Endothelial cell of umbilical vein (primary cell): ENCODE measurements at regions not wholly inside any gene's neighbourhood (a gene's known extent, or its start where the extent isn't known, plus 50 kb on each side); places are given as distances from the start of the nearest gene placed in this dataset.

Experiments
- BruUV-seq: library from RNA; stranded (reverse); fragments of 400-500 nt; replicated peaks from 2 replicates; lab custom pipeline; 2021; lab: Mats Ljungman, UMichigan
- CTCF ChIA-PET: fragments of 300-600, 350-600 bp; sonication (Branson Sonifier 250); formaldehyde crosslinking; loops from one replicate; lab custom pipeline; 2021; ENCODE audit warnings: antibody characterized with exemption, inconsistent platforms; lab: Charles Lee
- POLR2A ChIA-PET: fragments of 300-600, 350-600 bp; sonication (Branson Sonifier 250); formaldehyde crosslinking; loops from one replicate; lab custom pipeline; 2021; ENCODE audit warnings: antibody characterized with exemption, inconsistent platforms; lab: Charles Lee
- DNase-seq: peaks from one replicate; pipeline ENCODE4 v3.0.0-alpha.2; 2011; ENCODE audit warnings: low read depth, low spot score
- FAIRE-seq: peaks from 2 replicates; lab custom pipeline; 2011; peaks lifted over from hg19 to GRCh38; lab: Jason Lieb, UNC
- H2AFZ ChIP-seq: 2 replicates; pipeline ENCODE4 v1.6.0; 2012; ENCODE audit warnings: low read depth, low read length, control low read depth, inconsistent platforms
- H3K27ac ChIP-seq: 2 replicates; pipeline ENCODE4 v1.5.1; 2011; ENCODE audit warnings: low read depth, mild to moderate bottlenecking, control low read depth, low read length, moderate library complexity; ENCODE audit not compliant: insufficient read depth
- H3K27me3 ChIP-seq, 2 experiments: 2 replicates each; pipeline versions ENCODE4 v1.6.0 to v1.6.1; 2011; ENCODE audit warnings: low read length in 2 of 2, mixed read lengths in 1 of 2; ENCODE audit not compliant: control insufficient read depth in 2 of 2, insufficient read depth in 2 of 2
- H3K36me3 ChIP-seq, 2 experiments: 2 replicates in 1 of 2; 3 replicates in 1 of 2; pipeline ENCODE4 v1.5.1; 2011; ENCODE audit warnings: low read length in 2 of 2, mild to moderate bottlenecking in 1 of 2, moderate library complexity in 1 of 2; ENCODE audit not compliant: control insufficient read depth in 2 of 2, insufficient read depth in 2 of 2; ENCODE audit errors: extremely low read depth in 1 of 2
- H3K4me1 ChIP-seq: 3 replicates; pipeline ENCODE4 v1.5.1; 2011; ENCODE audit warnings: mild to moderate bottlenecking, low read length; ENCODE audit not compliant: control insufficient read depth, insufficient read depth; ENCODE audit errors: extremely low read depth
- H3K4me2 ChIP-seq: 2 replicates; pipeline ENCODE4 v1.6.1; 2011; ENCODE audit warnings: low read length, control low read depth, mixed read lengths; ENCODE audit not compliant: insufficient read depth
- H3K4me3 ChIP-seq, 3 experiments: fragments of 200-600 bp in 1 of 3; sonication (generic), shearing (Covaris generic) in 1 of 3; replicated peaks in 1 of 3; 2 replicates each; pipeline ENCODE4 v1.5.1; 2011 to 2016; ENCODE audit warnings: control low read depth in 3 of 3, low read length in 3 of 3, mild to moderate bottlenecking in 2 of 3, inconsistent platforms in 1 of 3, low read depth in 1 of 3, moderate library complexity in 1 of 3; ENCODE audit not compliant: insufficient read depth in 1 of 3
- H3K79me2 ChIP-seq: 2 replicates; pipeline ENCODE4 v1.6.0; 2012; ENCODE audit warnings: low read length, inconsistent platforms; ENCODE audit not compliant: control insufficient read depth, insufficient read depth
- H3K9ac ChIP-seq: replicated peaks from 2 replicates; pipeline ENCODE3; 2011; ENCODE audit warnings: low read length, control low read depth; ENCODE audit not compliant: insufficient read depth; ENCODE audit errors: extremely low read depth
- H3K9me1 ChIP-seq: replicated peaks from 3 replicates; pipeline ENCODE4 v1.6.0; 2011; ENCODE audit warnings: mild to moderate bottlenecking, low read length; ENCODE audit not compliant: control insufficient read depth, insufficient read depth; ENCODE audit errors: extremely low read depth
- H3K9me3 ChIP-seq: replicated peaks from 2 replicates; pipeline ENCODE4 v1.5.1; 2012; ENCODE audit warnings: low read length, inconsistent platforms; ENCODE audit not compliant: control insufficient read depth, insufficient read depth
- H4K20me1 ChIP-seq: replicated peaks from 2 replicates; pipeline ENCODE3; 2011; ENCODE audit warnings: mild to moderate bottlenecking, low read length; ENCODE audit not compliant: control insufficient read depth, insufficient read depth; ENCODE audit errors: extremely low read depth
- CTCF ChIP-seq, 2 donors: IDR thresholded peaks; 1 replicate in 1 of 2; 2 replicates in 1 of 2; pipeline ENCODE4 v1.5.1; 2011; ENCODE audit warnings: low read length in 2 of 2, mild to moderate bottlenecking in 2 of 2, moderate library complexity in 2 of 2, control low read depth in 1 of 2, inconsistent platforms in 1 of 2, low read depth in 1 of 2; ENCODE audit not compliant: insufficient read depth in 1 of 2; ENCODE audit errors: extremely low read depth in 1 of 2
- EZH2 ChIP-seq: IDR thresholded peaks from 2 replicates; pipeline ENCODE4 v1.6.1; 2012; ENCODE audit warnings: borderline replicate concordance, low read depth, mild to moderate bottlenecking, moderate library complexity, low read length, inconsistent platforms; ENCODE audit not compliant: severe bottlenecking
- FOS ChIP-seq: IDR thresholded peaks from 2 replicates; pipeline ENCODE4 v1.6.1; 2011; ENCODE audit warnings: mild to moderate bottlenecking, low read length, moderate library complexity, borderline replicate concordance; ENCODE audit not compliant: insufficient read depth
- GATA2 ChIP-seq: IDR thresholded peaks from 2 replicates; pipeline ENCODE4 v1.7.0; 2011; ENCODE audit warnings: low read depth, mild to moderate bottlenecking, moderate library complexity, mixed read lengths, low read length; ENCODE audit not compliant: insufficient read length, insufficient read depth
- JUN ChIP-seq: IDR thresholded peaks from 2 replicates; pipeline ENCODE4 v1.6.1; 2011; ENCODE audit warnings: borderline replicate concordance, low read depth; ENCODE audit not compliant: insufficient read length, insufficient read depth
- MAX ChIP-seq: IDR thresholded peaks from 2 replicates; pipeline ENCODE4 v1.6.1; 2011; ENCODE audit not compliant: insufficient read depth, insufficient read length
- MYC ChIP-seq: IDR thresholded peaks from one replicate; pipeline ENCODE4 v1.6.1; 2011; ENCODE audit warnings: mild to moderate bottlenecking, low read depth, low read length
- POLR2A ChIP-seq: IDR thresholded peaks from 2 replicates; pipeline ENCODE4 v1.6.1; 2012; ENCODE audit warnings: low read depth, mild to moderate bottlenecking, control low read depth, low read length
- POLR2AphosphoS5 ChIP-seq: IDR thresholded peaks from 2 replicates; pipeline ENCODE4 v1.6.1; 2012; ENCODE audit warnings: low read depth, mild to moderate bottlenecking, control low read depth, low read length, moderate library complexity; ENCODE audit not compliant: insufficient read depth
- dilution Hi-C: fragments of 300-500 bp; cut with MboI; formaldehyde crosslinking; loops from one replicate; pipeline ENCODE4 v1.15.0; 2019; ENCODE audit warnings: low sequenced_read_pairs; ENCODE audit not compliant: extremely low pct_ligation_motif_present
- intact Hi-C: fragments of 100-400 bp; cut with micrococcal nuclease; formaldehyde crosslinking; loops from one replicate; pipeline ENCODE4 v1.10.0; 2022

GRCh38 chr10:109386101-109386500 is 537.2 kb downstream of the XPNPEP1 start:
- H3K9me3 ChIP-seq = peaks cover 10% of the 10 kb centered on the region
- FAIRE-seq (no peak), DNase-seq (no peak)
- H3K9me1 ChIP-seq = no peaks in the 10 kb centered on the region
- H3K4me3 ChIP-seq = no peak overlapping the region
- H3K4me1 ChIP-seq = no peaks in the 10 kb centered on the region
- ChIA-PET POLR2A (no interaction called here), CTCF (no interaction called here)
- dilution Hi-C loops = no loop called here
- H3K27ac ChIP-seq = no peak overlapping the region
- no peak overlapping the region for H2AFZ ChIP-seq
- no peaks in the 10 kb centered on the region for H3K36me3 ChIP-seq
- no TSS peak for BruUV-seq
- no peak for TF ChIP-seq POLR2AphosphoS5
- TF ChIP-seq MYC = no peak
- TF ChIP-seq FOS = no peak
- no peak for TF ChIP-seq POLR2A
- TF ChIP-seq JUN = no peak
- TF ChIP-seq GATA2 = no peak
- no peak for TF ChIP-seq MAX
- TF ChIP-seq CTCF (IDR thresholded peaks at IDR 0.05; ENCODE audit: extremely low read depth in 1 of 2, insufficient read depth in 1 of 2, low read depth in 1 of 2, low read length in 2 of 2) = no peak
- TF ChIP-seq EZH2 = no peak
- H4K20me1 ChIP-seq = no peaks in the 10 kb centered on the region
- no peak overlapping the region for H3K9ac ChIP-seq
- intact Hi-C loops = no loop called here
- no peaks in the 10 kb centered on the region for H3K27me3 ChIP-seq
- H3K79me2 ChIP-seq = no peaks in the 10 kb centered on the region
- no peak overlapping the region for H3K4me2 ChIP-seq
